Hepatic stellate cell (primary cell): ENCODE measurements at regions not wholly inside any gene's neighbourhood (a gene's known extent, or its start where the extent isn't known, plus 50 kb on each side); places are given as distances from the start of the nearest gene placed in this dataset.
"Not testable (repeated sequence)": the region's sequence is repeated elsewhere in the genome, so short reads cannot be mapped to it uniquely, and the experiment has no call there.

Source experiments
- DNase-seq: peaks from one replicate; pipeline ENCODE4 v3.0.0; 2011; ENCODE audit warnings: low spot score

GRCh38 chr1:114263343-114263742, 109.7 kb upstream of the SYT6 start:
- DNase-seq = no peak

GRCh38 chr1:114262337-114262736, 108.7 kb upstream of the SYT6 start:
- DNase-seq = no peak

- no peak for DNase-seq
Observed at GRCh38 chr1:114260805-114261484, 107.3 kb upstream of the SYT6 start.

- DNase-seq = no peak
Observed at GRCh38 chr1:114259511-114260160, 106.0 kb upstream of the SYT6 start.

GRCh38 chr1:114258633-114259032, 105.0 kb upstream of the SYT6 start:
- DNase-seq = no peak

GRCh38 chr1:114258074-114258473, 104.4 kb upstream of the SYT6 start:
- DNase-seq = no peak

GRCh38 chr1:114257554-114257953, 103.9 kb upstream of the SYT6 start:
- no peak for DNase-seq

GRCh38 chr1:114253900-114254299, 100.2 kb upstream of the SYT6 start:
- DNase-seq = no peak

- DNase-seq = no peak
Observed at GRCh38 chr1:114251573-114251939, 97.9 kb upstream of the SYT6 start.

- no peak for DNase-seq
Observed at GRCh38 chr1:114250683-114251572, 97.3 kb upstream of the SYT6 start.

- no peak for DNase-seq
Observed at GRCh38 chr1:114249691-114250090, 96.0 kb upstream of the SYT6 start.

GRCh38 chr1:114248162-114248561, 94.5 kb upstream of the SYT6 start:
- DNase-seq = no peak

GRCh38 chr1:114242531-114243210, 89.0 kb upstream of the SYT6 start:
- DNase-seq = not testable (repeated sequence)

- no peak for DNase-seq
Observed at GRCh38 chr1:114238053-114238452, 84.4 kb upstream of the SYT6 start.

GRCh38 chr1:114236517-114236916, 82.8 kb upstream of the SYT6 start:
- no peak for DNase-seq

- no peak for DNase-seq
Observed at GRCh38 chr1:114235960-114236359, 82.3 kb upstream of the SYT6 start.

- no peak for DNase-seq
Observed at GRCh38 chr1:114235281-114235680, 81.6 kb upstream of the SYT6 start.

GRCh38 chr1:114234408-114235124, 80.9 kb upstream of the SYT6 start:
- DNase-seq = no peak

- no peak for DNase-seq
Observed at GRCh38 chr1:114232691-114233090, 79.0 kb upstream of the SYT6 start.

GRCh38 chr1:114231301-114231700, 77.6 kb upstream of the SYT6 start:
- DNase-seq = no peak

- no peak for DNase-seq
Observed at GRCh38 chr1:114229368-114229767, 75.7 kb upstream of the SYT6 start.

GRCh38 chr1:114227059-114227458, 73.4 kb upstream of the SYT6 start:
- no peak for DNase-seq
